AG04450 (cell line): ENCODE measurements at regions not wholly inside any gene's neighbourhood (a gene's known extent, or its start where the extent isn't known, plus 50 kb on each side); places are given as distances from the start of the nearest gene placed in this dataset.
"Not testable (repeated sequence)": the region's sequence is repeated elsewhere in the genome, so short reads cannot be mapped to it uniquely, and the experiment has no call there.

Experiments used
- CTCF ChIA-PET: fragments of 300-600, 350-600 bp; formaldehyde crosslinking; extraction: SDS; loops from one replicate; lab custom pipeline; 2022; ENCODE audit warnings: antibody characterized with exemption, inconsistent platforms; lab: Charles Lee
- POLR2A ChIA-PET: fragments of 350-600 bp; formaldehyde crosslinking; extraction: SDS; loops from one replicate; lab custom pipeline; 2021; ENCODE audit warnings: antibody characterized with exemption, inconsistent platforms; lab: Yijun Ruan, JAX
- DNase-seq: peaks from one replicate; pipeline ENCODE4 v3.0.0-alpha.2; 2011; ENCODE audit warnings: low read depth, low spot score
- H3K27ac ChIP-seq: one replicate; pipeline ENCODE4 v1.5.1; 2012; ENCODE audit warnings: low read depth, low read length, control low read depth
- H3K27me3 ChIP-seq: one replicate; pipeline ENCODE4 v1.6.0; 2012; ENCODE audit warnings: low read length; ENCODE audit not compliant: control insufficient read depth, insufficient read depth
- H3K4me3 ChIP-seq: 2 replicates; pipeline ENCODE4 v1.5.1; 2011; ENCODE audit warnings: mild to moderate bottlenecking, low read depth, low read length, control low read depth
- H3K9me3 ChIP-seq: 2 replicates; pipeline ENCODE4 v1.5.1; 2012; ENCODE audit warnings: low read length; ENCODE audit not compliant: control insufficient read depth, insufficient read depth
- TF ChIP-seq, protein P1 (sequence below): IDR thresholded peaks from 2 replicates; pipeline ENCODE4 v1.5.1; 2011; ENCODE audit warnings: low read depth, low read length, control low read depth, inconsistent platforms

DNA sequence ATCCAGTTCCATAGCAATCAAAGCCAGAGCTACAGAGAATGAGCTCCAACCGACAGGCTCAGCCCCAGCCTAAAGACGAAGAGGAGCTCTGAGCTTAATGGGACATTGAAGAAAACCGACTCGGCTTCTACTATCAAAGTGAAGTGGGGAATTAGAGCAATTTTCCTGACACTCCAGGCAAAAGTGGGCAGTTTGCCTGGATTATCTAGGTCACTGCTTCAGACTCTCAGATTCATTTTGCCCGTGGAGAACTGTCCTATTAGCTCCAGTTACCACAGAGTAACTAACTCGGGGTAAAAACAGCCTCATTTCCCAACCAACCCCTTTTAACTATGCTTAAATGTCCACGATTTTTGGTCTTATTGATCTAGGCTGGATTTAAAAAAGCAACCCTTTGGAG lies 592.1 kb upstream of the NRSN1 start:
- no peak for DNase-seq

DNA sequence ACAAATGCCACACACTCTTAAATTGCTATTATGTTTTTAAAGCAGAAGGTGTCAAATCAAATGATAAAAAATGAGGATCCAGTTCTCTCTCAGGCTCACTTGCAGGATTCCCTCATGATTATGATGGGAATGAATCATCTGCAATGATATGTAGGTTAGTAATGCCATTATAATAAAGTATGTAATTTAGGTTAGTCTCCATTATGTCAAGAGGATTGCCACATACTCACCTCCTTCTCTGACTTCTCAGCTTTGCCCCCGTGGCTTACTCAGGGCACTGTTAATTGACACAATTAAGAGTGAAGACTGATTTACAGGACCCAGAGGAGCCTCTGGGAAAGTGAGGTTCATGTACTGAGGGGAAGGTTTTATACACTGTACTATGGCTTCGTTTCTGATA lies 591.7 kb upstream of the NRSN1 start:
- DNase-seq = no peak
- Histone ChIP-seq H3K27ac (no peak overlapping the region), H3K9me3 (no peaks in the 10 kb centered on the region), H3K4me3 (no peak overlapping the region), H3K27me3 (no peaks in the 10 kb centered on the region)
- ChIA-PET CTCF (interaction anchor here (0.9 kb wide), 1 partner anchor 10 kb away, joined by 3 read pairs; no protein-coding TSS in a partner anchor), POLR2A (no interaction called here)
- TF ChIP-seq, protein P1, sequence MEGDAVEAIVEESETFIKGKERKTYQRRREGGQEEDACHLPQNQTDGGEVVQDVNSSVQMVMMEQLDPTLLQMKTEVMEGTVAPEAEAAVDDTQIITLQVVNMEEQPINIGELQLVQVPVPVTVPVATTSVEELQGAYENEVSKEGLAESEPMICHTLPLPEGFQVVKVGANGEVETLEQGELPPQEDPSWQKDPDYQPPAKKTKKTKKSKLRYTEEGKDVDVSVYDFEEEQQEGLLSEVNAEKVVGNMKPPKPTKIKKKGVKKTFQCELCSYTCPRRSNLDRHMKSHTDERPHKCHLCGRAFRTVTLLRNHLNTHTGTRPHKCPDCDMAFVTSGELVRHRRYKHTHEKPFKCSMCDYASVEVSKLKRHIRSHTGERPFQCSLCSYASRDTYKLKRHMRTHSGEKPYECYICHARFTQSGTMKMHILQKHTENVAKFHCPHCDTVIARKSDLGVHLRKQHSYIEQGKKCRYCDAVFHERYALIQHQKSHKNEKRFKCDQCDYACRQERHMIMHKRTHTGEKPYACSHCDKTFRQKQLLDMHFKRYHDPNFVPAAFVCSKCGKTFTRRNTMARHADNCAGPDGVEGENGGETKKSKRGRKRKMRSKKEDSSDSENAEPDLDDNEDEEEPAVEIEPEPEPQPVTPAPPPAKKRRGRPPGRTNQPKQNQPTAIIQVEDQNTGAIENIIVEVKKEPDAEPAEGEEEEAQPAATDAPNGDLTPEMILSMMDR = no peak

More for the DNA sequence above, 592.1 kb upstream of the NRSN1 start:
- Histone ChIP-seq H3K9me3 (no peaks in the 10 kb centered on the region), H3K4me3 (no peak overlapping the region), H3K27me3 (no peaks in the 10 kb centered on the region), H3K27ac (no peak overlapping the region)
- POLR2A ChIA-PET = no interaction called here
- TF ChIP-seq, protein P1 = no peak
- CTCF ChIA-PET = no interaction called here

DNA sequence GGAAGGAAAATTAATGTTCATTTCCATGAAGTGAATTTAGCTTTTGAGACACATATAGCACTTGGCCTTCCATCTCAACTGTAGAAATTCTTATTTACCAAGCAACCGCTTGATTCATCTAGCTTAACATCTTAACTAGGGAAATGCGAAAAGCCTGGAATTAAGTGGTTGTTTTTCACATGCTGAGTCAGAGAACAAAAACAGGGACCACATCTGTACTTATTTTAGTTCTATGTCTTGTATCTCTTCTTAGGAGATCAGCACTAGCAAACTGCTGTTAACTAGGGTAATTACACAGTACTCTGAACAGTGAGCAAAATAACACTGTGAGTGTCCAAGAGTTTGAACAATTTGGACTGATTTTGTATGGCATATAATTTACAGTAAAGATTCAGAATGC lies 590.9 kb upstream of the NRSN1 start:
- TF ChIP-seq, protein P1 = no peak
- no peak for DNase-seq
- H3K27ac ChIP-seq = no peak overlapping the region
- no peak overlapping the region for H3K4me3 ChIP-seq
- ChIA-PET POLR2A (no interaction called here), CTCF (interaction anchor here (0.9 kb wide), 1 partner anchor 9 kb away, joined by 3 read pairs; no protein-coding TSS in a partner anchor)
- H3K27me3 ChIP-seq = no peaks in the 10 kb centered on the region
- no peaks in the 10 kb centered on the region for H3K9me3 ChIP-seq

DNA sequence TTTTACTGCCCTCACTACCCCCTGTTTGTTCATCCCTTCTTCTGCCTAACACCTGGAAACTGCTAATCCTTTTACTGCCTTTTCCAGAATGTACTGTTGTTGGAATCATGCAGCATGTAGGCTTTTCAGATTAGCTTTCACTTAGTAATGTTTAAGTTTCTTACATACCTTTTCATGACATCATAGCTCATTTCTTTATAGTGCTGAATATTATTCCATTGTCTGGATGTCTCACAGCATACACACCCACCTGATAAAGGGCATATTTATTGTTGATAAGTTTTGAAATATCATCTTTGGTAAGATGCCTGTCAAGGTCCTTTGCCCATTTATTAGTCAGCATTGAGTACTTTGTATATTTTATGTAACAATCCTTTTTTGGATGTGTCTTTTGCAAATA lies 588.2 kb upstream of the NRSN1 start:
- DNase-seq = no peak
- CTCF ChIA-PET = no interaction called here
- POLR2A ChIA-PET = no interaction called here
- no peaks in the 10 kb centered on the region for H3K27me3 ChIP-seq
- H3K27ac ChIP-seq = no peak overlapping the region
- H3K4me3 ChIP-seq = no peak overlapping the region
- TF ChIP-seq, protein P1 = no peak
- H3K9me3 ChIP-seq = no peaks in the 10 kb centered on the region

DNA sequence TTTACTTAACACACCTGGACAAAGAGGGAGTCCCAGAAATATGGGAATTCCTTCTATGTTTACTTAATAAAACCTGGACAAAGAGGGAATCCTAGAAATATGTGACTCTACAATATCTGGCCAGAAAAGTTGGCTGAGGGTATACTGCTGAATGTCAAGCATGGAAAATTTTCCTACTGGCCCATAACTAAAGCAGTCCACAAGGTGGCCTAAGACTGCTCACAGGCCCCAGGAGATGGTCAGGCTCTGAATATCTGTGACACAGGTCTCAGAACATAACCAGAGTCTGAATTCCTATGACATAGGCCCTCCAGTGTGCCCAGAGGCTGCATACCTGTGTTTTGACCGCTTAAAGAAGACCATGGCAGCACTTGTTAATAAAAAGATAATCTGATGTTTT lies 578.2 kb upstream of the NRSN1 start:
- TF ChIP-seq, protein P1 = no peak
- no peak for DNase-seq
- POLR2A ChIA-PET = no interaction called here
- no peak overlapping the region for H3K4me3 ChIP-seq
- no peak overlapping the region for H3K27ac ChIP-seq
- no peaks in the 10 kb centered on the region for H3K9me3 ChIP-seq
- CTCF ChIA-PET = no interaction called here
- H3K27me3 ChIP-seq = no peaks in the 10 kb centered on the region

DNA sequence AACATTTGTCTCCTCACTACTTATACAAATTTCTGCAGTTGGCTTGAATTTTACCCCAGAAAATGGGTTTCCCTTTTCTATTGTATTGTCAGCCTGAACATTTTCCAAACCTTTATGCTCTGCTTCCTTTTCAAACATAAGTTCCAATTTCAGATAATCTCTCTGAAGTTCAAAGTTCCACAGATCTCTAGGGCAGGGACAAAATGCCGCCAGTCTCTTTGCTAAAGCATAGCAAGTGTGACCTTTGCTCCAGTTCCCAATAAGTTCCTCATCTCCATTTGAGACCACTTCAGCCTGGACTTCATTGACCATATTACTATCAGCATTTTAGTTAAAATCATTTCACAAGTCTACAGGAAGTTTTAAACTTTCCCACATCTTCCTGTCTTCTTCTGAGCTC lies 571.1 kb upstream of the NRSN1 start:
- CTCF ChIA-PET, POLR2A ChIA-PET, H3K27me3 ChIP-seq, H3K4me3 ChIP-seq, H3K9me3 ChIP-seq, H3K27ac ChIP-seq, DNase-seq: not testable (repeated sequence)
